SK-N-SH (cell line): ENCODE measurements at regions not wholly inside any gene's neighbourhood (a gene's known extent, or its start where the extent isn't known, plus 50 kb on each side); places are given as distances from the start of the nearest gene placed in this dataset.

ENCODE experiments used
- CTCF ChIA-PET: fragments of 300-600, 350-600 bp; formaldehyde crosslinking; extraction: SDS; loops from one replicate; lab custom pipeline; 2021; lab: Yijun Ruan, JAX
- POLR2A ChIA-PET: fragments of 350-600 bp; sonication (Branson Sonifier 250); formaldehyde crosslinking; extraction: SDS; loops from one replicate; lab custom pipeline; 2020; ENCODE audit warnings: antibody characterized with exemption, inconsistent platforms; lab: Yijun Ruan, JAX
- DNase-seq: peaks from one replicate; pipeline ENCODE4 v3.0.0; 2012
- H2AFZ ChIP-seq: fragments of 200-600 bp; sonication (generic); 2 replicates; pipeline ENCODE4 v1.8.1; 2016; ENCODE audit warnings: antibody characterized with exemption, mild to moderate bottlenecking, low read depth
- H3F3A ChIP-seq: fragments of 200-600 bp; sonication (generic); replicated peaks from 2 replicates; pipeline ENCODE3; 2016; ENCODE audit warnings: antibody characterized with exemption, mild to moderate bottlenecking; ENCODE audit not compliant: insufficient read depth
- H3K27ac ChIP-seq, 2 experiments: fragments of 200-500 bp in 1 of 2; fragments of 200-600 bp in 1 of 2; sonication (Bioruptor generic) in 1 of 2; sonication (generic), shearing (Covaris generic) in 1 of 2; 2 replicates each; pipeline versions ENCODE4 v1.5.1 to v1.6.1; 2014 to 2016; ENCODE audit warnings: low read depth in 2 of 2, inconsistent platforms in 1 of 2, low read length in 1 of 2, mild to moderate bottlenecking in 1 of 2, mixed read lengths in 1 of 2
- H3K27me3 ChIP-seq: fragments of 200-600 bp; sonication (generic), shearing (Covaris generic); 2 replicates; pipeline ENCODE4 v1.6.1; 2016; ENCODE audit warnings: mixed run types; ENCODE audit not compliant: insufficient read depth
- H3K36me3 ChIP-seq, 2 experiments: fragments of 200-500 bp in 1 of 2; fragments of 200-600 bp in 1 of 2; sonication (Bioruptor generic) in 1 of 2; sonication (generic) in 1 of 2; replicated peaks in 1 of 2; 2 replicates each; pipeline versions ENCODE3 to v1.5.1; 2014 to 2016; ENCODE audit warnings: low read length in 1 of 2, mild to moderate bottlenecking in 1 of 2; ENCODE audit not compliant: insufficient read depth in 2 of 2, control insufficient read depth in 1 of 2
- H3K4me1 ChIP-seq, 2 experiments: fragments of 200-500 bp in 1 of 2; fragments of 200-600 bp in 1 of 2; sonication (Bioruptor generic) in 1 of 2; sonication (generic), shearing (Covaris generic) in 1 of 2; 2 replicates each; pipeline versions ENCODE4 v1.5.1 to v1.6.1; 2014 to 2016; ENCODE audit warnings: low read depth in 1 of 2, low read length in 1 of 2, mixed run types in 1 of 2; ENCODE audit not compliant: insufficient read depth in 2 of 2, control insufficient read depth in 1 of 2
- H3K4me2 ChIP-seq: fragments of 200-600 bp; sonication (generic), shearing (Covaris generic); 2 replicates; pipeline ENCODE4 v1.6.1; 2017; ENCODE audit warnings: mixed run types
- H3K4me3 ChIP-seq, 2 experiments: fragments of 200-500 bp in 1 of 2; fragments of 200-600 bp in 1 of 2; sonication (Bioruptor generic) in 1 of 2; sonication (generic), shearing (Covaris generic) in 1 of 2; 2 replicates each; pipeline versions ENCODE4 v1.5.1 to v1.8.1; 2014 to 2016; ENCODE audit warnings: low read depth in 2 of 2, inconsistent platforms in 1 of 2, low read length in 1 of 2, mild to moderate bottlenecking in 1 of 2, mixed read lengths in 1 of 2, moderate library complexity in 1 of 2
- H3K79me2 ChIP-seq: fragments of 200-600 bp; sonication (generic); 2 replicates; pipeline ENCODE4 v1.8.1; 2017; ENCODE audit warnings: mild to moderate bottlenecking; ENCODE audit not compliant: insufficient read depth
- H3K9ac ChIP-seq: fragments of 200-600 bp; sonication (generic); 2 replicates; pipeline ENCODE4 v1.6.1; 2017; ENCODE audit warnings: mixed run types
- H3K9me2 ChIP-seq: fragments of 200-600 bp; sonication (generic); 2 replicates; pipeline ENCODE4 v1.6.1; 2017; ENCODE audit warnings: mixed run types
- H3K9me3 ChIP-seq: fragments of 200-600 bp; sonication (generic); 2 replicates; pipeline ENCODE4 v1.6.1; 2017; ENCODE audit warnings: mixed run types, mild to moderate bottlenecking, moderate library complexity
- H4K20me1 ChIP-seq: fragments of 200-600 bp; sonication (generic); 2 replicates; pipeline ENCODE4 v1.6.1; 2017; ENCODE audit warnings: mild to moderate bottlenecking, mixed run types; ENCODE audit not compliant: insufficient read depth
- FOSL2 ChIP-seq: IDR thresholded peaks from 2 replicates; pipeline ENCODE4 v1.4.0; 2012; ENCODE audit warnings: low read depth, mild to moderate bottlenecking, moderate library complexity, borderline replicate concordance
- GABPA ChIP-seq: IDR thresholded peaks from 2 replicates; pipeline ENCODE4 v1.4.0; 2012; ENCODE audit warnings: low read depth, mild to moderate bottlenecking
- NFIC ChIP-seq: IDR thresholded peaks from 2 replicates; pipeline ENCODE4 v1.4.0; 2012; ENCODE audit warnings: borderline replicate concordance
- RAD21 ChIP-seq: IDR thresholded peaks from 2 replicates; pipeline ENCODE4 v1.6.1; 2012; ENCODE audit warnings: mild to moderate bottlenecking, low read length
- TAF1 ChIP-seq: IDR thresholded peaks from 2 replicates; pipeline ENCODE4 v1.6.1; 2012; ENCODE audit warnings: low read depth, mild to moderate bottlenecking, low read length, moderate library complexity, borderline replicate concordance
- TCF12 ChIP-seq: IDR thresholded peaks from 2 replicates; pipeline ENCODE4 v1.4.0; 2012
- TEAD4 ChIP-seq: IDR thresholded peaks from 2 replicates; pipeline ENCODE4 v1.4.0; 2012; ENCODE audit warnings: mild to moderate bottlenecking, borderline replicate concordance; ENCODE audit not compliant: insufficient read depth
- WGBS: methylation state at CpG from one replicate; pipeline ENCODE4 v1.1.6; 2017; ENCODE audit warnings: low lambda C conversion rate; 5-methylcytosine and 5-hydroxymethylcytosine counted together
- TF ChIP-seq, protein P1 (sequence below): IDR thresholded peaks from 2 replicates; pipeline ENCODE4 v1.4.0; 2012; ENCODE audit warnings: low read depth
- TF ChIP-seq, protein P2 (sequence below): fragments of 200-600 bp; sonication (generic); IDR thresholded peaks from 2 replicates; pipeline ENCODE4 v1.6.1; 2017; ENCODE audit warnings: antibody characterized with exemption, mild to moderate bottlenecking, moderate library complexity
- TF ChIP-seq, protein P3 (sequence below): IDR thresholded peaks from 2 replicates; pipeline ENCODE4 v1.6.1; 2012; ENCODE audit warnings: mild to moderate bottlenecking, low read depth, low read length, moderate library complexity
- TF ChIP-seq, protein P4 (sequence below): fragments of 150-350 bp; IDR thresholded peaks from 2 replicates; pipeline ENCODE4 v1.6.1; 2017; ENCODE audit warnings: antibody characterized with exemption, low read length, low read depth, borderline replicate concordance

DNA sequence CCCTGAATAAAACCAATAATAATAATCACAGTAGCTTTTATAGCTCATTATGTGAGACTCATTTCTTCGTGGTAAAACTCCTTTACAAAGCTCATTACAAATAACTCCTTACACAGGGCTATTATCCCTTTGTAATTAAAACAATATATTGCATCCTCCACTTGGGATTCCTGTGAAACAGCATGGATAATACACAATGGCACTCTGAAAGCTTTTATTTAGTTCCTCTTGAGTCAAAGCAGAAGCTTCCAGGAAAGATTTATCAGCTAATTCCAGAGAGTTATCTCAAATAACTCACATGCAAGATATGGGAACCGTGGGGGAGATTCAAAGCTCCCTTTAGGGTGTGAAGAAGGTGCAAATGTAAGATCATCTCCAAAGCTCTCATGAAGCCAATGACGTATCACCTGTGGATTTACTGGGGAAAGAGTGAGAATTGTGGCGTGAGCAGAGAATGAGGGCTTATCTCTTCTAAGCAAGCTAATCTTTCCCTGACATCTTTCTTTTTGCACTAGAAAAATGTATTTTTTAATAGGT, 60.4 kb upstream of the GJA5 start:
- 8% methylated on average over 4 of the region's 4 CpGs for WGBS
- no peaks in the 10 kb centered on the region for H3K79me2 ChIP-seq
- H3K9me3 ChIP-seq, result no peaks in the 10 kb centered on the region
- H3F3A ChIP-seq, result no peaks in the 10 kb centered on the region
- no peaks in the 10 kb centered on the region for H3K4me1 ChIP-seq
- no peak overlapping the region for H3K4me2 ChIP-seq
- DNase-seq, result no peak
- no peak overlapping the region for H3K27ac ChIP-seq
- H3K4me3 ChIP-seq, result no peak overlapping the region
- POLR2A ChIA-PET, result no interaction called here
- H3K9ac ChIP-seq, result no peak overlapping the region
- no peaks in the 10 kb centered on the region; the same call in 1 of the 2 replicates for H3K27me3 ChIP-seq
- H4K20me1 ChIP-seq, result no peaks in the 10 kb centered on the region
- H3K9me2 ChIP-seq, result no peaks in the 10 kb centered on the region
- TF ChIP-seq TAF1 (no peak), RAD21 (no peak), GABPA (no peak), FOSL2 (no peak), TEAD4 (no peak), TCF12 (no peak), NFIC (no peak)
- H2AFZ ChIP-seq, result no peak overlapping the region
- H3K36me3 ChIP-seq, result no peaks in the 10 kb centered on the region
- CTCF ChIA-PET, result no interaction called here

DNA sequence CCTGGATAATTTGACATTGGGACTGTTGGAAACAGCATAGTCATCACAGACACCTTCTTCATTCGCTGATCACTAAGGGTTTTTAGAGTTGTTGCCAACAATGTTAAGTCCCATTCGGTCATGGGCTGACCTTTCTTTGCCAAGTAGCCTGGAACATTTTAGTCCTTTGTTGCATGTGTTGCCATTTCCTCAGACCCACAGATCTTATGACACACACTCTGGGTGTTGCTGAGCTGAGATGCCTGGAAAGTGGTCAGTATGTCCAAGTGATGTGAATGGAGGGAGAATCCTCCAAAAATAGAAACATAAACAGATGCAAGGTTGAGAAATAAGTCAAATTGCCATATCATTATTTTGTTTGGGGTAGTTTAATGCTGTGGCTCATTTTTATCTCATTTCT, 61.5 kb upstream of the GJA5 start:
- H3K4me2 ChIP-seq, result no peak overlapping the region
- H3K4me3 ChIP-seq, result no peak overlapping the region
- 2% methylated on average over 2 of the region's 2 CpGs for WGBS
- H3F3A ChIP-seq, result no peaks in the 10 kb centered on the region
- no peaks in the 10 kb centered on the region for H3K9me3 ChIP-seq
- ChIA-PET POLR2A (no interaction called here), CTCF (no interaction called here)
- H3K27ac ChIP-seq, result no peak overlapping the region
- no peaks in the 10 kb centered on the region for H4K20me1 ChIP-seq
- no peaks in the 10 kb centered on the region for H3K79me2 ChIP-seq
- no peak overlapping the region for H2AFZ ChIP-seq
- no peaks in the 10 kb centered on the region for H3K36me3 ChIP-seq
- H3K4me1 ChIP-seq, result no peaks in the 10 kb centered on the region
- TF ChIP-seq TAF1, result no peak
- TF ChIP-seq, protein P1, sequence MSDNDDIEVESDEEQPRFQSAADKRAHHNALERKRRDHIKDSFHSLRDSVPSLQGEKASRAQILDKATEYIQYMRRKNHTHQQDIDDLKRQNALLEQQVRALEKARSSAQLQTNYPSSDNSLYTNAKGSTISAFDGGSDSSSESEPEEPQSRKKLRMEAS, result no peak
- TF ChIP-seq, protein P2, sequence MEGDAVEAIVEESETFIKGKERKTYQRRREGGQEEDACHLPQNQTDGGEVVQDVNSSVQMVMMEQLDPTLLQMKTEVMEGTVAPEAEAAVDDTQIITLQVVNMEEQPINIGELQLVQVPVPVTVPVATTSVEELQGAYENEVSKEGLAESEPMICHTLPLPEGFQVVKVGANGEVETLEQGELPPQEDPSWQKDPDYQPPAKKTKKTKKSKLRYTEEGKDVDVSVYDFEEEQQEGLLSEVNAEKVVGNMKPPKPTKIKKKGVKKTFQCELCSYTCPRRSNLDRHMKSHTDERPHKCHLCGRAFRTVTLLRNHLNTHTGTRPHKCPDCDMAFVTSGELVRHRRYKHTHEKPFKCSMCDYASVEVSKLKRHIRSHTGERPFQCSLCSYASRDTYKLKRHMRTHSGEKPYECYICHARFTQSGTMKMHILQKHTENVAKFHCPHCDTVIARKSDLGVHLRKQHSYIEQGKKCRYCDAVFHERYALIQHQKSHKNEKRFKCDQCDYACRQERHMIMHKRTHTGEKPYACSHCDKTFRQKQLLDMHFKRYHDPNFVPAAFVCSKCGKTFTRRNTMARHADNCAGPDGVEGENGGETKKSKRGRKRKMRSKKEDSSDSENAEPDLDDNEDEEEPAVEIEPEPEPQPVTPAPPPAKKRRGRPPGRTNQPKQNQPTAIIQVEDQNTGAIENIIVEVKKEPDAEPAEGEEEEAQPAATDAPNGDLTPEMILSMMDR, result no peak
- H3K9ac ChIP-seq, result no peak overlapping the region
- no peaks in the 10 kb centered on the region for H3K27me3 ChIP-seq
- DNase-seq, result no peak
- no peaks in the 10 kb centered on the region for H3K9me2 ChIP-seq

DNA sequence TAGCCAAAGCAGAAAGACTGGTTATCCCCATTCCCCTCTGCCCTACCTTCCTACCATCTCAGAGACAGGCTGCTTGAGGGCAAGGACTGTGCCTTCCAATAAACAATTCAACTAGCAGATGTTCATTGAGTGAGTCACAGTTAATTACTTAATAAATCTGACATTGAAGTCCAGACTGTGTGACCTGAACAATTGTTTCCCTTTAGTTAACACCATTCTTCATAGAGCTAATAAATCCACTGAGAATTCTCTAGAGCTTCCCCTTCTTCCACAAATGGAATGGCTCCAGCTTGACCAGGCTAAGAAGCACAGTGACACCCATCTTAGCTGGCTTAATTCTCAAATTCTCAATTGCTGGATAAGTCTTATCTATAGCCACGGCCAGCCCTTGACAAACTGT, 61.9 kb upstream of the GJA5 start:
- no peak for DNase-seq
- ChIA-PET CTCF (no interaction called here), POLR2A (no interaction called here)
- no peaks in the 10 kb centered on the region for H3K9me2 ChIP-seq
- H3K4me1 ChIP-seq, result no peaks in the 10 kb centered on the region
- no peaks in the 10 kb centered on the region for H3F3A ChIP-seq
- no peaks in the 10 kb centered on the region for H4K20me1 ChIP-seq
- whole genome bisulfite sequencing, result 0% methylated on average over 1 of the region's 1 CpG
- no peak overlapping the region for H3K4me3 ChIP-seq
- H3K4me2 ChIP-seq, result no peak overlapping the region
- H3K79me2 ChIP-seq, result no peaks in the 10 kb centered on the region
- H3K27me3 ChIP-seq, result no peaks in the 10 kb centered on the region
- TF ChIP-seq, protein P3, sequence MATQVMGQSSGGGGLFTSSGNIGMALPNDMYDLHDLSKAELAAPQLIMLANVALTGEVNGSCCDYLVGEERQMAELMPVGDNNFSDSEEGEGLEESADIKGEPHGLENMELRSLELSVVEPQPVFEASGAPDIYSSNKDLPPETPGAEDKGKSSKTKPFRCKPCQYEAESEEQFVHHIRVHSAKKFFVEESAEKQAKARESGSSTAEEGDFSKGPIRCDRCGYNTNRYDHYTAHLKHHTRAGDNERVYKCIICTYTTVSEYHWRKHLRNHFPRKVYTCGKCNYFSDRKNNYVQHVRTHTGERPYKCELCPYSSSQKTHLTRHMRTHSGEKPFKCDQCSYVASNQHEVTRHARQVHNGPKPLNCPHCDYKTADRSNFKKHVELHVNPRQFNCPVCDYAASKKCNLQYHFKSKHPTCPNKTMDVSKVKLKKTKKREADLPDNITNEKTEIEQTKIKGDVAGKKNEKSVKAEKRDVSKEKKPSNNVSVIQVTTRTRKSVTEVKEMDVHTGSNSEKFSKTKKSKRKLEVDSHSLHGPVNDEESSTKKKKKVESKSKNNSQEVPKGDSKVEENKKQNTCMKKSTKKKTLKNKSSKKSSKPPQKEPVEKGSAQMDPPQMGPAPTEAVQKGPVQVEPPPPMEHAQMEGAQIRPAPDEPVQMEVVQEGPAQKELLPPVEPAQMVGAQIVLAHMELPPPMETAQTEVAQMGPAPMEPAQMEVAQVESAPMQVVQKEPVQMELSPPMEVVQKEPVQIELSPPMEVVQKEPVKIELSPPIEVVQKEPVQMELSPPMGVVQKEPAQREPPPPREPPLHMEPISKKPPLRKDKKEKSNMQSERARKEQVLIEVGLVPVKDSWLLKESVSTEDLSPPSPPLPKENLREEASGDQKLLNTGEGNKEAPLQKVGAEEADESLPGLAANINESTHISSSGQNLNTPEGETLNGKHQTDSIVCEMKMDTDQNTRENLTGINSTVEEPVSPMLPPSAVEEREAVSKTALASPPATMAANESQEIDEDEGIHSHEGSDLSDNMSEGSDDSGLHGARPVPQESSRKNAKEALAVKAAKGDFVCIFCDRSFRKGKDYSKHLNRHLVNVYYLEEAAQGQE, result no peak
- TF ChIP-seq, protein P4, sequence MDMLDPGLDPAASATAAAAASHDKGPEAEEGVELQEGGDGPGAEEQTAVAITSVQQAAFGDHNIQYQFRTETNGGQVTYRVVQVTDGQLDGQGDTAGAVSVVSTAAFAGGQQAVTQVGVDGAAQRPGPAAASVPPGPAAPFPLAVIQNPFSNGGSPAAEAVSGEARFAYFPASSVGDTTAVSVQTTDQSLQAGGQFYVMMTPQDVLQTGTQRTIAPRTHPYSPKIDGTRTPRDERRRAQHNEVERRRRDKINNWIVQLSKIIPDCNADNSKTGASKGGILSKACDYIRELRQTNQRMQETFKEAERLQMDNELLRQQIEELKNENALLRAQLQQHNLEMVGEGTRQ, result no peak
- no peaks in the 10 kb centered on the region for H3K36me3 ChIP-seq
- no peaks in the 10 kb centered on the region for H3K9me3 ChIP-seq
- no peak overlapping the region for H2AFZ ChIP-seq
- H3K9ac ChIP-seq, result no peak overlapping the region
- no peak overlapping the region for H3K27ac ChIP-seq
